ENCODE measurements at regions not wholly inside any gene's neighbourhood (a gene's known extent, or its start where the extent isn't known, plus 50 kb on each side); places are given as distances from the start of the nearest gene placed in this dataset.

DNA sequence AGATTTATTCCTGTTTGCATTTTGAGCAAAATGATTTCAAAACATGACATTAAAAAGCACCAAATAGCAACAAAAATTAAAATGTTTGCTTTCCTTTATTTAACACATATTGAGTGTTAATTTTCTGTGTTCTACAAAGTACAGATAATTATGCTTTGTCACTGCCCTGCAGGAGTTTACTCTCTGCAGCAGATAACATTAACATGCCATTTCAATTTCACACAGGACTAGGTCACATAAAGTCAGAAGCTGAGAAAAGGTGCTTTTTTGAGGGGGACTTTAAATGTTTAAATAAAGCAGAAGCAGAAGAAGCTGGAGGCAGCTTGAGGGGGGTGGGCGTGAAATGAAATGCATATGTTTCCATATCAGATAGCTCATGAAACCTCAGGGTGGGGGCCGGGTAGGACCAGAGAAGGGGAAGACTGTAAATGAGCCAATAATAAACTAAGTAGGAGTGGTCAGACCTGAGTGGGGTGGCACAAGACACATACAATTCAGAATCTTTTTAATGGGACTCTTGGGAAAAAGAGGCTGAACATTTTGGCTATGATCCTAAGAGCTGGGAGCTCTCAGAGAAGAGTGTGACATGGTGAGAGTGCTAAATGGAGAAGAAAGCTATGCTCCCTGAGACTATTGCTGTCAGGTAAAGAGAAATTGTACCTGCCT, 387.5 kb downstream of the FAM170A start:
- no peak for DNase-seq

DNA sequence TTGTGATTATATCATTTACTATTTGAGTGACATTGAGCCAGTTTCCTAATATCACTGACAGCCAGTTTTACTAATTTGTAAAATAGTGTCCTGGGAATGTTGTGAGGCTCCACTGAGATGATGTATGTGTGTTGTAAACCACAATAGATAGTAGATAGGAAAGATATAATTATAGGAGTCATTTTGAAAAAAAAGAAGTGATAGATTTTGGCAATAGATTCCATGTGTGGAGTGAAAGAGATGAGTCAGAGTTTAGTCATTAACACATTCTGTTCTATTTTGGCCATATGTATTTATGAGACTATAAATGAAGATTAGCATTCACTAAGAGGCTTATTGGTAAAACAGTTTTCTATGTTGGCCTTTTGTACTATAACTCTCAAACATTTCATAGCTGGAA, 388.2 kb downstream of the FAM170A start:
- DNase-seq, result no peak

DNA sequence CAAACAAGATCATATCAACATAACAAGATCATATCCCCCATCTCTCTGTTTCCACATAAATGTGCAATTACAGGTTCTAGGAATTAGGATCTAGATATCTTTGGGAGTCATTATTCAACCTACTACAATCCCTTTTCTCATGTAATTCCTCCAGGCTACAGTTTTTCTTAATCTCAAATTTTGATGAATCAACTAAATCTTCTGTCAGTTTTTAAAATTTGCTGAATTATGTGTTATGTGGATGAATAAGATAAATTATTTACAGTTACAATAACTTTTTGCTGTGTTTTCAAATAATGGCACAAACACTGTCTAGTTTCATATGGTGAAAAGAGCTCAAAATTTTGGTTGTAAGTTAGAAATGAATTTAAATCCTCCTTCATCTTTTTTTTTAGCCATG, 405.8 kb downstream of the FAM170A start:
- DNase-seq, result no peak

DNA sequence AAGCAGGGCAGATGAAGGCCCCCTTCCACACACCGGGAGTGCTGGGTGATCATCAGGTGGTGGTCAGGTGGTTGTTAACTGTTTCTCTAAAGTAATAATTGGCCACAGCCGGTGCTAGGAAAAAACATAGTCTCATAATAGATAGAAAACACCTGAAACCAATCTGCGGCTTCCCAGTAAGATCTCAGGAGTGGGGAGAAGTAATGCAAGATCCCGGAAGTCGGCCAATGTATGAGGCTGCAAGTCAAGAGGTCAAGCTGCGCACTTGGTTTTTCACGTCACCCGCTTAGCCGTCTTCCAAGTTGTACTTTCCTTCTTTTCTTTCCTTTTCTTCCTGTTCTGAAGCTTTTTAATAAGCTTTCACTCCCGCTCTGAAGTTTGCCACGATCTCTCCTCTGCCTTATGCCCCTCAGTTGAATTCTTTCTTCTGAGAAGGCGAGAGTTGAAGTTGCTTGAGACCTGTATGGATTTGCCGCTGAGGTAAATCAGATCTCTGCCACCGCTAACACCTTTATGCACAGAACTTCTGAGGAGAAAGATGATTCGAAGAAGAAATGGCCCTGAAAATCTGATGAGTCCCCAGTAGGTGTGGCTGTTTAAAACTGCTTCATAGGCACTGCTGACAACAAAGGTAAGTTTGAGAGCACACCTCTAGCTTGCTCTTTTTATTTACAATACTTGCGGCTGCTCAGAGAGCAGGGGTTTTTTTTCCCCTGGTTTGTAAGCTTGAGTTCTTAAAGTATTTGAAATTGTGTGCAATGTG, 406.6 kb downstream of the FAM170A start:
- no peak for DNase-seq

DNA sequence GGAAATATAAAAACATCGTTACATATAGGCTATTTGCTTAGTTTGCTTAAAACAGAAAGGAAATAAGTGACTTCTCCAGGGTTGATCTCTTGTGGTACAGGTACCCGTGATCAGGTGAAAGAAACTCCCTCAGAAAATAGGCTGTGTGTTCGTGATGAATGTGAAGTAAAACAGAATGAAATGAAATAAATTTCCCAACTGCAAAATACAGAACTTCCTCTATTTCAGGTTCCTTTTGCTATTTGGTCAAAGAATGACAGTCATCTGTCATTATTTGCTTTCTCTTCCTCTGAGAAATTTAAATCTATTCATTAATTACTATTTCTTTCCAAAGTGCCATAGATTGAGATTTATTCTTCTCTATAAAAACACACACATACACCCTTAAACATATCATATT, 408.1 kb downstream of the FAM170A start:
- DNase-seq, result no peak

DNA sequence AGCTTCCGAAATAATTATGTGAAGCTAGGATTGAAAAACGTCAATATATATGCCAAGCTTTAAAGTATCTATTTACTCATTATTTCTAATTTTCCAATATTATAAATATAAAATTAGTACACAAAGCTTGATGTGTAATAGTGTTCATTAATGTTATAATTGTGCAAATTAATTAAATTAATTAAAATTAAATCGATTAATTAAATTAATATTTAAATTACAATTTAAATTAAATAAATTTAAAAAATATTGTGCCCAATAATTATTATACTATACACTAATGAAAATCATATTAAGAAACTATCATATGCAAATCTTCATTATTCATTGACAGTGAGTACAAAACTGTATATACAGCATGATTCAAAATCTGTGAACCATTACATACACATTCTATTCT, 409.8 kb downstream of the FAM170A start:
- DNase-seq, result no peak

DNA sequence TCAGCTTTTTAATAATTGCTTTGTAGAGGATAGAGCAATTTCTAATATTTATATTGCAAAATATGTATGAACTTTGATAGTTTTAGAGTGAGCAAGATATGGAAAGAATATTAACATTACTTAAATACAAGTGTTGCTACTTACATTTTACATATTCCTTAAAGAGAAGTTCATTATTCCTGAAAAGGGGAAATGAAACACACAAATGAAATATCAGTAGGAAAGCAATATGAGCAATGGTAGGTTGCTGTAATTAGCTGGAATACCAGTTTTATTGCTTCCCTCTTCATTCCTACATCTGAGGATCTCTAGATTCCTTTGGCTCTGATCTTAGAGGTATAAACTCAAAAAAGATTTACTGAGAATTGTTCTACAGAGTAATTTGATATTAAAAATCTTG, 414.1 kb downstream of the FAM170A start:
- DNase-seq, result no peak

DNA sequence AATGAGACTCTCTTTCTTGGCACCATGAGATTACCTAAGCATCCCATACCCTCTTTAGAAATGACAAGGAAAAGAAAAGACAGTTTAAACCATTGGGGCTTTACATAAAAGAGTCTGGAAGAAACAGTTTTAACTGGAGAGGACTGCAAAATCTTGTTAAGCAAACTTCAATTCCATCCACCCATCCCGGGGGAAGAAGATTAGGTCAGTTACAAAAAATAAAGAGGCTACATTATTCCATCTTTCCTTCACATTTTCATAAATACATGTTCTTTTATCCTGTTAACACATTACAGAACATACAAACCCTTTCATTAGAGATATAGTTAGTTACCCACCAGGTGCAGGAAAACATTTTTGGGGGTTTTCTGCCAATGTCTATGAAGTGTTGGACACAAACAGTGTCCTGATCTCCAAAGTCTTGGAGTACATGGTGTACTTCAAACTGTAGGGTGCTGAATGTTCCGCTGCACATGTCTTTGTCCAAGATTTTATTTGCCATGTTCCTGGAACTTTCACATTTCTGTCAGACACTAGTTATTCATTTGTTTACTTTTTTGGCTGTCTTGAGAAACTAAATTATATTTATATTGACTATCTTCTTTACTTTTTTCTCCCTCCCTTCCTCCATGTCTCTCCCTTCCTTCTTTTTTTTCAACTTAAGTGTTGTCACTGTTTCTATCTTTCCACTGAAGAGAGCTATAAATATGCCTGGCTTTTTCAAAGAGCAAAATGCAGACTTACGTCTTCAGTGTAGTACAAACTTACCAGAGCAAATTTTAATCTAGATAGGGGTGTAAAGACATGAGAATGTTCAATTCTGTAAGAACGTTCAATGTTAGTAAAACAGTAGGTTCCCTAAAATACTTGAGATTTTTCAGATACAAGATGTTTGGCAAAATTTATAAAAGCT, 410.9 kb upstream of the PRR16 start:
- no peak for DNase-seq

DNA sequence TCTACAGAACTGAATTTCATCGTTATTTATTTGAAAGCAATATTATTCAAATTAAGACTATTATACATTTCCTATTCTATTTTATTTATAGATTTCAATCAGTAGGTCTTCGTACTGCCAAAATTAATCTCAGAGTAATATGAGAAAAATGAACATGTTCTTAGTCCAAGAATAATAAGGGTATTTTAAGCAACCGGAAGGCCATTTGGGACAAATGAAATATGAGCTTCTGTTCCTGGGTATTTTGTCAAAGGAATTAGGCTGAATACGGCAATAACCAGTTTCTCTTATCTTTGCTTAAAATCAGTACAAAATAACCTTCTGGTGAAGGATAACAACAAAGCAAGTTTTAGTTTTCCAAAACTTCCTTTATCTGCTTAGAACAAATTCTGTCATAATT, 410.3 kb upstream of the PRR16 start:
- DNase-seq, result no peak

DNA sequence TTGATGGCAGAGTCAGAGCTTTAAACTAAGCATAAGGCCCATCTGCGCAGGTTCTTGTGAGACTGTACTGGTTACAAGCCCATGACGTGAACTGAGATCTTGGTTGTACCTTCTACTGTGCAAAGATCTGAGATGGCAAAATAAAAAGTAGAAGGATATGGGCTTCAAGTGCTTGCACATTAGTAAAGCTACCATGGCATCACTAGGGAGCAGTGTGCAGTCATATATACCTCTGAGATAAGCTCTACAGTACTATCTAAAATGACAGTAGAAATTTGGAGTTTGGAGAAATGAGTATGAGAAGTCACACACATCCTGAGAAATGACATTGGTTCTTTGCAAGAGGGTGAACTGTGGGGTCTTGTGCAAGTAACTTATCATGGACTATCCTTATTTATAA, 408.2 kb upstream of the PRR16 start:
- DNase-seq, result no peak

DNA sequence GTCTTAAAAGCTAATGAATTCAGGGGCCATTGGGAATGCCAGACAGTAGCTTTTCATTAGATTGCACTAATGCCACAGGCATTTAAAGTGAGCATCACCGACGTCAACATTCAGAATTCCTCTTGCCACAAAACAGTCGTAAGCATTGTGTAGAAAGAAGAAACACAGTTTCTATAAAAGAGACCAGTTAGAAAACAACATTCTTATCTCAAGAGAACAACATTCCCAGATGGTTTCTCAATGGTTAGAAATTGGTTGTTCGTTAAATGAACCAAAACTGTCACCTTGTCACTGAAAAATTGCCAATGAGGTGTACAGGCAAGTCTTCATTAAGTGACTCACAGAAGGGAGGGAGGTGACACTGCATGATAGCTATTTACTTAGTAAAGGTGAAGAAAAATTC, 401.6 kb upstream of the PRR16 start:
- DNase-seq, result no peak

DNA sequence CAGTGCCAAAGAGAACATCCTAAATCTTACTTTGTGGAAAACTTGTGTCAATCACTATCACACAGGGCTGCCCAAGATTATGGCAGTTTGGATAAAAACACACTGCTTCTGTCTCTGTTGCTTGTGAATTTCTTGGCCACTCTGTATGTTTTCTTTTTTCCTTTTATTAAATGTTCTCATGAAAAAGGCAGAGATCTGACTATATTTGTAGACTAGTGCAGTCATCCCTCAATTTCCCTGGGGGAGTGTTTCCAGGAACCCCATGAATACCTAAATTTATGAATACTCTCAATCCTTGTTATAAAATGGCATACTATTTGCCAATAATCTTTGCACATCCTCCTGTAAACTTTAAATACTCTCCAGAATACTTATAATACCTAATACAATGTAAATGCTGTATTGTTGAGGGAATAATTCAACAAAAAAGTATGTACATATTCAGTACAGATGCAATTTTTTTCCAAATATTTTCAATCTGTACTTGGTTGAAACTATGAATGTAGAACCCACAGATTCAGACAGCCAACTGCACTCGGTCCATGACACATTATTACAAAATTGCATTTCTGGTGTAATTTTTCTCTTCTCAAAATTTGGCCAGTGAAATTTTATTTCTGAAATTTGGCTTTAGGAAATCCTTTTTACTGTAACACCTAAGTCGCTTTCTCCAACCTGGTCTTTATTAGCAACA, 391.9 kb upstream of the PRR16 start:
- no peak for DNase-seq

DNA sequence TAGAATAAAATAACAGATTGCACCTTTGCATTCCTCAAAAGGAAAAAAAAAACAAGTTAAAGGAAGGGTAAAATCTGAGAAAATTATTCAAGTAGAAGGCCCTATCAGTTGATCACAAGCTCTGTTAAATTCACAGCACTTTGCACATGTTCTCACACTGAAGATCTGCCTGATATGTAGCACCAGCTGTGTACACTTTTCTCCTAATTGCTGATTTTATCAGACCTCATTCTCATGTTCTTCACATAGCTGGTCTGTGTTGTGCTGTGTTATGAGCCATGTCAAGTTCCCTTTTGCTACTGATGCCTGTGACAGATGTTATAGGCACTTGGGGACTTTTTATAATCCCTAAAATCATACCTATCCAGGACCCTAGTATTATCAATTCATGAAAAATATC, 390.4 kb upstream of the PRR16 start:
- no peak for DNase-seq

DNA sequence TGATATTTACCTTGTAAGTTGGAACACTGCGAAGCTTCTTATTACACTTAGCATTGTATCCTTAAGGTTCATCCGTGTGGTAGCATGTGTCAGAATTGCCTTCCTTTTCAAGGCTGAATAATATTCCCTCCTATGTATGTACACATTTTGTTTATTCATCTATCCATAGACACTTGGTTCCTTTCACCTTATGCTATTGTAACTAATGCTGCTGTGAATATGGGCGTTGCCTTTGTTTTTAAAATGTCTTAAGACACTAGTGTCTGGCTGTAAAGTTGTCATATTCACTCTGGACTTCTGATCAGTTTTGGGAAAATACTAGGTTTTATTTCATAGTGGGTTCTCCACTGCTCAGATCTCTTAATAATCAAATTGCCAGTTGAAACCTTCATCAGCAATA, 383.3 kb upstream of the PRR16 start:
- DNase-seq, result no peak

DNA sequence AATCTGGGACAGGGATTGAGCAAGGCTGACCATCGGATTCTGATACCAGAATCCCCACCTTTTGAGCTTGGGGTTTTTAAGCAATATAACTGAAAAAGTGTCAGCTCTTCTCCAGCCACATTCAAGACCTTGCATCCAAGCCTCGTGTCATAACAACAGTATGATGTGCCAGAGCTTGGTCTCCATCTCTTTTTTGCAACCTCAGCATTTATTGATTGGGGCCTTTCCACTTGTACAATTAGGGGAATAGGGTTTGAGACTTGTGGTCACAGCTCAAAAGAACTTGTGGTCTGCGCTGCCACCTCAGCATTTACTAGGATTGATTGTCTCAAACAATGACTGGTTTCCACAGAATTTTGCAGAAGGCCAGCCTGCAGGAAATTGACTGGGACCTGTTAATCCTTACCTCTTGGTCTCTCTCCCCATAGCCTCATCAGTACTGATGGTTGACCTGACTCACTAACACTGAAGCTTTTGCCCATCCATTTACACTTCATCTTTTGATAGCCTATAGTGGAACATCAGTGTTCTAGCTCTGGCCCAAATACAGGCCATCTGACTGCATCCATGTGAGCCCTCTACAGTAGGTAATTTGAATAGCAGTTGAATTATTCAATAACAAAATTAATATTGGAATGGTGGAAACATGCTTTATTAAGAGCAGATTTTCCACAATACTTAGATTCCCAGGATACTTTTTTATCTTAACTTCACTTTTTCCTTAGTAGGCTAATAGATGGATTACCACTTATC, 381.6 kb upstream of the PRR16 start:
- no peak for DNase-seq

DNA sequence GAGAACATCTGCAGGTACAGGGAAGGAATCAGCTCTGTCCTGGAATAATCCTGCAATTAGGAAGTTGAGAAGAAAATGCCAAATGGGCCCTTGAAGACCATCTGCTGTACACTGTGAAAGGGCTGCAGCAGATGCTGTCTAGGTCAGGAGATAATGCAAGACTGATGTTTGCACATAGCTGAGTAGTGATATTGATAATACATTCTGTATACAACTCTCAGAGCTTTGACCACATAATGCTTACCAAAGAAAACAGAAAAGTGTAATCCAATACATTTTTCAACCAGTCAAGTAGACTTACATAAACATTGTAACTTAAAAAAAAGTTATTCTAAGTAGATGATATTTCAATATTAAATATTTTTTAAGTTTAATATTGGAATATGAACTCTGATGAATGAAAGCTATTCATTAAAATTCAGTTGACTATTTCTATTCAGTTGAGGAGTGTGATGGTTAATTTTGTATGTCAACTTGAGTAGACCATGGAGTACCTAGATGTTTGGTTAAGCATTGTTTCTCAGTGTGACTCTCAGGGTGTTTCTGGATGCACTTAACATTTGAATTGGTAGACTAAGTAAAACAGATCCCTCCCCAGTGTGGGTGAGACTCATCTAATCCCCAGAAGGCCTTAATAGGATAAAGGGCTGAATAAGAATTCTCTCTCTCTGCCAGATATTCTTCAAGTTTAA, 380.1 kb upstream of the PRR16 start:
- DNase-seq, result no peak

DNA sequence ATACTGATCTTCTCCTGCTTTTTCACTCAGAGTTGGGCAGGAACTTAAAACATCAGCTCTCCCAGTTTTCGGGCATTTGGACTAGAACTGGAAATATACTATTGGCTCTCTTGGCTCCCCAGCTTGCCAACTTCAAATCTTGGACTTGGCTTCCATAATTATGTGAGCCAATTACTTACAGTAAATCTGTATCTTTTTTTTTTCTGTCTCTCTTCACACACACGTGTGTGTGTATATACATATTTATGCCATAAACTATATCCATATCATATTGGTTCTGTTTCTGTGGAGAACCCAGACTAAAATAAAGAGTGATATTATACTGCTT, 379.6 kb upstream of the PRR16 start:
- DNase-seq, result no peak

DNA sequence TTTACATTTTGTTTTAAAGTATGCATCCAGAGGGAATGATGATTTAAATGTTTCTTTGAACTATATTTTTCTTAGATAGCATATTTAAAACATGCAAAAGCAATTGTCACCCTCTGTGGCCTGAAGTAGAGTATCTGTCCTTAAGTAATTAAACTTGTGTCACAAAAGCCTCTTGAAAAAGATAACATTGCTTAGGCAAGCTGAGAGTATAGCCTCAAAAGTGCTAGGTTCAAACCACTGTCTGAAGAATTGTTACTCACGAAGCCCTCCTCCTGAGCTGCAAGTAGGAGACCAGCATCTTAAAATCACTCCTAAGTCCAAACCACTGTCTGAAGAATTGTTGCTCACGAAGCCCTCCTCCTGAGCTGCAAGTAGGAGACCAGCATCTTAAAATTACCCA, 378.0 kb upstream of the PRR16 start:
- DNase-seq, result no peak

DNA sequence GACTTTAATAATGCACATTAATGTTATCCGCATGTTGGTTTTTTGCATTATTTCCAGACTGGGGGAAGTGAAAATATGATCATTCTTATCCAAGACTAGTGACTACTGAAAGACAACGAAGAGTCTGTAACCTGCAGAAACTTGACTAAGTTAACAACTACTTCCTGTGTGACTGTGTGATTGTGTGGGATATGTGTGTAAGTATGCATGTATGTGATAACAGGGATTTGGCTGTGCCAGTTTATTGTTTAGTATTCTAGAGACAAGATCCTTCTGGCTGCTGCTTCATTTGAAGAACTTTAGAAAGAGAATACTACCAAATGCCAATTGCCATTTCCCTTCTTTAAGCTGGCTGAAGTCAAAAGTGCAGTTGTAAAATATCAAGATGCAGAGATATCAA, 375.7 kb upstream of the PRR16 start:
- DNase-seq, result no peak

DNA sequence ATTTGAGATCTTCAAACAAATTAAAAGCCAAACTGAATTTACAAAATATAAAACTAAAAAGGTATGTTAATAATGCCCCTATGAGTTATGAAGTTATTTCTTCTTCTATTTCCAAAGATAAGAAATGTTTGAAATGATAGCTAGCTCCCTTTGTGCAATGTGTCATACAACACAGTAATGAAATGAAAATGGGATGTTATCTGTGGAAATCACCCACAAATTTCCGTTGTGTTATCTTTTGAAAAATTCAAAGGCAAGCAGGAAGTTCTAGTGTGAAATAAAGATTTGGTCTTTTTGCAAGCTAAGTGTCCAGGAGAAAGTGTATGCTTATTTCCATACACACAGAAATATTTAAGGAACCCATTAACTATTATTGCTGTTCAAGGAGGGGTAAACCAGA, 375.3 kb upstream of the PRR16 start:
- no peak for DNase-seq

DNA sequence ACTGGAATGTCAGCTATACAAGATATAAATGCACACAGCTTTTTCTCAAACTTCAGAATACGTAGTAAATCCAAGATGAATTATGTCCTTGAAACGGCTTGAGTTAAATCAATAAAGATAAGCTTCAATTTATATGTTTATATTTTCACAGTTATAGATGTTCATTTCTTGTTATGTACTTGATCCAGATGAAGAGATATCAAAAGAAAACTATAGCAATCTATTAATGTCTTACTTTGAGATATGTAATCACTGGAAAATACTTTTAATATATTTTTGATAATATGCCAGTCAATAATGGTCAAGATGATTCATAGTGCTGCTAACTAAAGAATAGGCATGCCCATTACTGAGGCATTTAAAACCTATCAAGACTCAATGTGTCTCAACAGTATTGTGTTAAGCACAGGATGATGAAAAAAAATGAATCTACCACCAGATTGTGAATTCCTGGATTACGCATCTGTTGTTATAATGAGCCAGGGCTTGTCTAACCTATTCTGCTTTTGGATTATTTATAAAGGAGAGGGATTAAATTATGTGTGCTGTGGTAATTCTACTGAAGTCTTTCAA, 372.6 kb upstream of the PRR16 start:
- no peak for DNase-seq

DNA sequence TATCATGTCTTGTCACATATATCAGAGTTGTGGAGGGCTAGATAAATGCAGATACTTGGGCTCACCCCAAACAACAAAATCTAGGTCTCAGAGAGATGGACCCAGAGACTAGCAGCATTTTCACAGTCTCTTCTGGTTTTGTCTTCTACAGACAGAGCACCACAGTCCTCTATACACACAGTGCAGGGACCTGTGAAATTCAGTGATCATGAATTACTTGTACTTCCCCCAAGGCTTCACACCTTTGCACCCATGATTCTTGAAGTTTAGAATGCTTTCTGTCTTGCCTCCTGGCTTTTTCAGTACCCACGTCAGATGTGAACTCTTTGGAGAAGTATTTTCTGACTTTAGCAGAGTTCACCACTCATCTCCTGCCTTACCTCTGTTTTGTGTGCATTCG, 371.5 kb upstream of the PRR16 start:
- DNase-seq, result no peak
